NCI-H2107 (cell line): ENCODE measurements at regions not wholly inside any gene's neighbourhood (a gene's known extent, or its start where the extent isn't known, plus 50 kb on each side); places are given as distances from the start of the nearest gene placed in this dataset.
A peak's percentile ranks its signal among the peaks of the same experiment; 100 is the strongest.
"Not testable (repeated sequence)": the region's sequence is repeated elsewhere in the genome, so short reads cannot be mapped to it uniquely, and the experiment has no call there.

Experiments used
- DNase-seq: peaks from one replicate; lab custom pipeline; 2025; lab: John Stamatoyannopoulos, UW

DNA sequence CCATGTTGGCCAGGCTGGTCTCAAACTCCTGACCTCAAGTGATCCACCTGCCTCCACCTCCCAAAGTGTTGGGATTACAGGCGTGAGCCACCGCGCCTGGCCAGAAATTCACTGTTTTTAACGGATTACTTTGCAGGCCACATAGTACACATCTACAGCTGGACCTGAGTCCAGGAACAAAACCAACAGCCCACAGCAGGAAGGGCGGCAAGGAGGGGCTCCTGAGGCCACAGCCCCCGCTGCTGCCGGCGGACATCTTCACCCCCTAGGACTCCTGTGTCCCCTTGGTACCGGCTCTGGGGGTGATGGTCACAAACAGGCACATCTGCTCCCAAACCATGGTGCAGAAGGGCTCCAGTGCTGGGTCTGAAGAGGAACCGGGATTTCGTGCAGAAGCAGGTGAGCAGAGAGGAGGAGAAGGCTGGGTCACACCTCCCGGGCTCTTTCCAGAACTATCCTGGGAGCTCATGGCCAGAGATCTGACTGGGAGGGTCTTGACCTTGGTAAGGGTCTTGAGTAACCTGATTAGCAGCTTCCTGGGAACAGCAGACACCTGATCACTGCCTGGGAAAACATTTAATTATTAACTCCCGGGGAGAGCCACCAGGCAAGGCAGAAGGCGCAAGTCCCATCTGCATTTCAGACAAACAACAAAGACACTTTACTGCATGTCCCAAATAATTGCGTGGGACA, 99.9 kb downstream of the SHANK2 start:
- DNase-seq: not testable (repeated sequence)

DNA sequence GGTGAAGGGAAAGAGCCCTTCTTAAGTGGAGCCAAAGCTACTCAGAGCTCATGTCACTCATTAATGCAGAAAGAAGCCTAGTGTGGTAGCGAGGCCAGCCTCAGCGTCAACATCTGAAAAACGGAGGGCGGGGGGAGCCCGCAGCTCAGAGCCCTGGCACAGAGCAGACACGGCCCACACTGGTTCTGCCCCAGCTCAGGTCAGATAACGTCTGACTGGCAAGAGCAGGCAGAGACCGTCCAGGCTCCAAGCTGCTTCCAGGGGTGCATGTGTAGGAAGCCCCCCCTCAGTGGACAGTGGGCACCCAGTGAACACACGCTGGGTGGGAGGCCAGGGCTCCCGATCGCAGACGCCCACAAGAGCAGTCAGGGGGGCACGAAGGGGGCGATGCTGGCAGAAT, 100.8 kb downstream of the SHANK2 start:
- DNase-seq: no peak

DNA sequence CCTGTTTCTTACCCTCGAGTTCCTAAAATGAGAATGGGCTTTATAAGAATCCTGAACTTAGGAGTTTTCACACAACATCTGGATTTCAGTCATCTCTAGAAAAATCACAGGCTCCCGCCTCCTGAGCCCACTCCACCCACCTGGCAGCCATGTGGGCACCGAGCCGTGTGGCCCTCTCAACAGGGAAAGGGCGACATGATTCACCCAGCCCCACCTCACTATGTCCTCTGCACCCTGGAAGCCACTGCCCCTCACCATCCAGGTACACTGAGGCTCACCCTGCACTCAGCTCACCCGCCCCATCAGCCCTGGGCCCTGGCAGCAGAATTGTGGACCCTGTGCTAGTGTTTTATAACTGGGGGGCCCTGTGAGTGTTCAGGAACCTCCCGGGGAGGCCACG, 101.5 kb downstream of the SHANK2 start:
- DNase-seq: no peak

DNA sequence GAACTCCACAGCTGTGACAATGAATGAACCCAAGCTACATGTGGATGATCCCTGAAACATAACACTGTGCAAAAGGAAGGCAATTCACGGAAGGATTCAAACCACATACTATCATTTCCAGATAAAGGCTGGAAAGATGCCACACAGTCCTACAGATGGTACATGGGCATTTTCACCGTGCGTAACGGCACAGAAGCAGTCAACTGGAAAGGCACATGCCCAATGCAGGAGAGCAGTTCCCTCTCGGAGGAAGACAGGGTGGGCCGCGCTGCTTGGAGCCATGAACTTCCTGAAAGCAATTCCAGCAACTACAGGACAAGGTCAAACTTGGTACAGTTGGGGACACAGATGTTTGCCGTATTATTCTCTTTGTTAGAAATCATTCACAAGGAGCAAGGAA, 103.7 kb downstream of the SHANK2 start:
- DNase-seq: no peak

DNA sequence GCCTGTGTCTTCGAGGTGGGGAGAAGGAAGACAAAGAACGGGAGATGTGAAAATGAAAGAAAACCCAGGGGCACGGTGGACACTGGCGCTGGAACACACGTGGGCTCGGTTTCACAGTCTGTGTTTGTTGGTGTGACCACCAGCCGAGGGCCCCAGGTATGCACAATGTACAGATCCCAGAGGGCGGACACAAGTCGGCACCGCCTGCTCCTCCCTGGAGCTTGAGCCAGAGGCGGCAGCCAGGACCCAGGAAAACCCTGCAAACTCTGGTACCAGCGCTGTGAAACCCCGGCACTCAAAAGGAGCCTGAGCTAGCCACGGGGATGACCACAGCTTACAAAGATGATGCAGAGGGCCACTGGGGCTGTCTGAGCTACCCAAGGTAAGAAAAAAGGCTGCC, 105.0 kb downstream of the SHANK2 start:
- no peak for DNase-seq

DNA sequence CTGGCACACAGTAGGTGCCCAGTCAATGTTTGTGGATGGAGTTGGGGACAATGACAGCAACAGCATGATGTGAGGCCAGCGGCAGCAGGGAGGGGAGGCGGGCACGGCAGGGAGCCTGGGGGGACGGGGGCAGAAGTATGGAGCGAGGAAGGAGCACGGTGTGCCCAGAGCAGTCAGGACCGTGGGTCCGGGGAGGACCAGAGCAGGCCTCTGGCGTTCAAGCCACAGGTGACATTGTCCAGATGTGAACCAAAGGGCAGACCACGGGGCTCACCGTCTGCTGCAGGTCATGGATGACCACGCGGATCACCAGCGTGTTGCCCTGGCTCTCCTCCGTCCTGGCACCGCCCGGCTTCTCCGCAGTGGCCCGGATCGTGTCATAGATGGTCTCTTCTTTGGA, 105.5 kb downstream of the SHANK2 start:
- no peak for DNase-seq

DNA sequence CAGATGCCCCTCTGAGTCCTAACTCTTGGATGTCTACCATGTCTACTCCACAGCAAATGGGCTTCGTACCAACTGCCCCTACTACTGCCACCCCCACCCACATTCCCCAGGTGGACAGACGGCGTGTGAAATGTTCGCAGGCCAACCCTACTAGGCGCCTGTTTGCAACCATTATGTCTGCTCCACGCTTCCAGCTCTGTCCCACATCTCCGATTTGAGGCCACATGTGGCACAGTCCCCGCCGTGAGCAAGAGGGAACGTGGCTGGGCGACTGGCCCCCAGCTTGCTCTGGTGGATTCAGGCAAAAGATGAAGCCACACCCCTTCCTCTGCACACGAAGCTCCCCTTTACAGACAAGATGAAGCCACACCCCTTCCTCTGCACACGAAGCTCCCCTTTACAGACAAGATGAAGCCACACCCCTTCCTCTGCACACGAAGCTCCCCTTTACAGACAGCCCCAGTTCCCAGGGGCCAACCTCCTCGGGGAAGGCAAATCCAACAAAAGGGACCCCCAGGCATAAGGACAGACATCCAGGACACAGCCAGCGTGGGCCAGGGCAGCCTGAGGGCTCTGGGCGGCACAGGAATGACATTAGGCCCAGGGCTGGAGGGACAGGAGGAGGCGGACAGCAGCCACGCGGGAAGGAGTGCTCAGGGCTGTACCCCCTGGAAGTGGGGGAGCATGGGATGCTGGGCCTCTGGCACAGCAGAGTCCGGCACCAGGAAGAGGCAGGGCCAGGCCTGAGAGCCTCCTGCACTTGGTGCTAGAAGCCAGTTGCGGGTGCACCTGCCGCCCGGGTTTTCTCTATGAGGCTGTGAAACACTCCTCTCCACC, 106.2 kb downstream of the SHANK2 start:
- no peak for DNase-seq

DNA sequence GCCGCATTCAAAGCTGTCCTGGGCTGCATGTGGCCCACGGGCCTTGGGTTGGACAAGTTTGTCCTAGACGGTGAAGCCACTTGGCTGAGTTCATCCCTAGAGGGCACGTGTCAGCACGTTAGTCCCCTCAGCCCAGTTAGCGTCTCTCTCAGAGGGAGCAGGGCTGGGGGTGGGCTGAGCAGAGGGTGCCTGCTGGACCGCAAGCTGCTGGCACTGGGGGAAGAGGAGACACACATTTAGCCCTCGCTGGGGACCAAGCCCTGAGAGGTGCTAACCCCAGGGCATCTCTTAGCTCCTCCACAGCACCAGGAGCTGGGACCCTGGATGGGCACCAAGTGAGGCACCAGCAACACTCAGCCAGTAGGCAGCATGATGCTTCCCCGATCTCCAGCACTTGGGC, 107.0 kb downstream of the SHANK2 start:
- no peak for DNase-seq

DNA sequence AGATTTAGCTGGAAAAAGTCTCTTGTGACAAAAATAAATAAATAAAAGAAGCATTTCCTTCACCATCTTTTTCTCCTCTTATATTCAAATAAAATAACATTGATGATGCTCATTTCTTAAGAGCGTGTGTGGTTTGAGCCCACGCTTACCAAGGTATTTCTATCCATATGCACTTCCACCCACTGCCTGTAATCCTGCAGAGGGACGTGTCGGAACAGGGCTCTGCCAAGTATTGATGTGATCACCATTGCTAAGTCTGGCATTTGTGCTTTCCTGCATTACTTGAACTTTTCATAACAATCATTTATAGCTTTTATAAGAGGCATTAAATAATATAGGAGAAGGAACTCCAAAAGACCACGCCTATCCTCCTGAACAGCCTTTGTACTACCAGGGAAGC, 107.6 kb downstream of the SHANK2 start:
- no peak for DNase-seq

DNA sequence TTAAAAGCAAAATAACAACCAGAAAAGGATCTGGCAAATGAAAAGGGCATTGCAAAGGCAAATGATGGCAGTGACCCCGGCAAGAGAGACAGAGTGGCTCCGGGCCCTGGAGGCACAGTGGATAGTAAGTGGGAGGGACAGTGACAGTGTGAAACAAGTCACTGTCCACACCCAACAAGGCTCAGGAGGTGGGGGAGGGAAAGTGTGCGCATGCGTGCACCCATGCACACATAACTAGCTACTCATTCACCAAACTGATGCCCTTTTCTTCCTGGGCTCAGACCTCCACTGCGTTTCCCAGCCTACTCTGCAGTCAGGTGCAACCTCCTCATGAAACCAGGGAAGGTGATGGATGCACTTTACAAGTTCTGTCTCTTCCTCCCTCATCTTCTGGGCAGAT, 108.4 kb downstream of the SHANK2 start:
- DNase-seq: no peak

DNA sequence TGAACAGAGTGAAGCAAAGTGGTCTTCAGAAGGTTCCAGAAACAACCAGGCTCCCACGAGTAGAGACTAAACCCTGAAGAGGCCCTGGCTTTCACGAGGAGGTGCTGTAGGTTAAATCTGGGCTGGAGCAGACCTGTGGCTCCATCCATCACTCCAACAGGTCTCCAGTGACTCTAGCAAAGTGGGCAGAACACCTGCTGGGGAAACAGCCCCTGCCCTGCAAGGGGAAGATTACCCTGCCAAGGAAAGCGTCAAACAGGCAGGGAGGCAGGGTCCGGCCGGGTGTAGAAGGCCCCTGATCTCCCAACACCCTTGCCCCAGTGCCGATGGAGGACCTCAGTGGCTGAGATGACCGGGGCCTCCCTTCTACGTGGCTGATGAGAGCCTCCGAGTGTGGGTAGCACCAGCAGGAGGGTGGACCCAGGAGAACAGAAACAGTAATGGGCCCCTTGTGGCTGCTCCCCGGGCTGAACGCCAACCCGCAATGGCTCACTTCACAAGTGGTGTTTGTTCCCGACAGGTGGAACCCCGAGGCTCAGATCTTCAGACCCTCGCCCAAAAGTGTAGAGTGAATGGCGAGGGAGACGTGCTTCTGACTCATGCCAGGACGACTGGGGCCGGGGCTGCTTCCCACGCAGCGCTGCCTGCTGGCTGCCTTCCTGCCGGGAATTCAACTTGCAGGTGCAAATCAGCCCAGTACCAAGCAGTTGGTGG, 112.0 kb downstream of the SHANK2 start:
- peak; percentile 85 for DNase-seq

DNA sequence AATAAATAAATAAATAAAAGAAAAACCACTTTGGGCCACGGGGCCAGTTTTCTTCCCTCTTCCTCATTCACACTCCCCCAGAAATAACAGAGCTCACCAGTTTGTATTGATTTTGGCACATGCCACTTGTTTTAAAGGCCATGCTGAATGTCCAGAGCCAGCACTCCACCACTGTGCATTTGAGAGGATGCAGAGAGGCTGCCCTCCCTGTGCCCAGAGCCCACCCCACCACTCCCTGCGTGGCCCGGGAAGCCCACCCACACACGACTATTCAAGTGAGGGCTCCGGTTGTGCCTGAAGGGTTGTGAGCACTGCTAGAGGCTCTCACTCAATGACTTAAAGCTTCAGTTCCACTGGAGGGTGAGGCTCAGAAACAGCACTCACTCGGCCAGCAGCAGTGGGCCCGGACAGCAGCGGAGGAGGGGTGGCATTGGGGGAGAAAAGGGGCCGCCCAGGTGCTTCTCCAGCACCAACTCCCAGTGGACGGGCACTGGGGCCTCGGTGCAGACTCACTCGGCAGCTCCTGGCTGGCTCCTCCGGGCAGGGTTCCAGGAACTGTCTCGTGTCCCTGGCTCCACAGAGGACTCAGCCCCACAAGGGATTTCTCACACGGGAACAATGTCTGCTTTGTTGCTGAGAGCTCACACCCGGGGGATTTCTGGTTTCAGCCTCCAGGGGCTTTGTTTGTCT, 112.7 kb downstream of the SHANK2 start:
- peak; percentile 35 for DNase-seq

DNA sequence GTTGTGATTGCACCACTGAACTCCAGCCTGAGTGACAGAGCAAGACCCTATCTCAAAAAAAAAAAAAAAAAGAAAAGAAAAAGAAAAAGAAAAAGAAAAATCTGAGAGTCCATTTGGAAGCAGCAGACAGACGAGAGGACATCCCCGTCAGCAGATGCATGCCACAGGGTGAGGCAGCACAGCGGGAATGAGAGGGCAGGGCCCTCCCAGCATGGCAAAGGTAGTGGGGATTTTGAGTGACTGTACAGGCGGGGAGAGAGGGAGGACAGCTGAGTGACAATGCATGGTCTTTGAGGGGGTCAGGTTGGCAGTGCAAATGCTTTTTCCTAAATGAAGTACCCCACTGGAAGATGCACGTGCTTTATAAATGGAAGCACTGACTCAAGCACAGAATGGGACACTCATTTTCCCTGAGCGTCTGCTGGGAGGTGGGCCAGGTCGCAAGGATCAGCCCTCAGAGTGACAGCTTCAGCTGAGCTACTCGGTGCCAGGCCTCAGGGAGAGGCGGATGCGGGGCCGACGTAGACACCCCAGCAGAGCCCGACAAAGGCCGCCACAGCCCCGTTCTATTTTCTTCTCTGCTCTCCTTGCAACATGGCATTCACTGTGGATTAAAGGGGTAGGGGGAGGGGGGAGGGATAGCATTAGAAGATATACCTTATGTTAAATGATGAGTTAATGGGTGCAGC, 113.5 kb downstream of the SHANK2 start:
- DNase-seq: no peak

DNA sequence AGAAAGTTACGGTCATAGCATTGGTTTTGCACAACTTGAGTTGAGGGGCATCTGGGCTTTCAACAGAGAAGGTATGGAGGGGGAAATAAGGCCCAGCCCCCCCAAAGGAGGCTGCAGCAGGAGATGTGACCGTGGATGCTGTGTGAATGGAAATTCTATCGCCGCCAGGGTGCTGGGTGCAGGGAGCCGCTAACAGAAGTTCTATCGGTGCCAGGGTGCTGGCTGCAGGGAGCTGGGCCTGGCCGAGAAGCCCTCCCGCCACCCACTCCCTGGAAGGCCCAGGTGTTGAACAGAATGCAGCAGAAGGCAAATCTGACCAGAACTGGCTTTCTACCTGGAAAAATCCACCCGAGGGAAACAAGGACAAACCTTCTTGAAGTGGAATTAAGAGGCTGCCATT, 115.0 kb downstream of the SHANK2 start:
- DNase-seq: no peak

DNA sequence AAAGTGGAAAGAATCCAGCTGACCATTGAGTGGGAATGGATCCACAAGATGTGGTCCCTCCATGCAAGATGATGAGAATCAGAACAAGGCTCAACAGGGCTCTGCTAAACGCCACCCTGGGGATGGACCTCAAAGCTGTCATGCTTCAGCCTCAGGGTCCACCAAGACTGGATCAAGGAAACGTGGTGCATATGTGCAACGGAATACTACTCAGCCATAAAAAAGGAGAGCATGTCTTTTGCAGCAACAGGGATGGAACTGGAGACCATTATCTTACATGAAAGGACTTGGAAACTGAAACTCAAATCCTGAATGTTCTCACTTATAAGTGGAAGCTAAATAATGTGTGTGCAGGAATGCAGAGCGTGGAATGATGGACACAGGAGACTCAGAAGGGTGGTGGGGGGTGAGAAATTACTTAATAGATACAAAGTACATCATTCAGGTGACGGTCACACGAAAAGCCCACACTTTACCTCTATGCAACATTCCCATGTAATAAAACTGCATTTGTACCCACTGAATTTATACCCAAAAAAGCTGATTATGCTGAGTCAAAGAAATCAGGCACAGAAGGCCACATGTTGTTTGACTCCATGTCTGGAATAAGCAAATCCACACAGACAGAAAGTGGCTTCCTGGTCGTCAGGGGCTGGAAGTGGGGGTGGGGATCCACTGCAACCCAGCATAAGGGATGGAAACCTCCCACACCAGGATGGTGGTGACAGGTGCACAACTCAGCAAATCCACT, 116.1 kb downstream of the SHANK2 start:
- no peak for DNase-seq

DNA sequence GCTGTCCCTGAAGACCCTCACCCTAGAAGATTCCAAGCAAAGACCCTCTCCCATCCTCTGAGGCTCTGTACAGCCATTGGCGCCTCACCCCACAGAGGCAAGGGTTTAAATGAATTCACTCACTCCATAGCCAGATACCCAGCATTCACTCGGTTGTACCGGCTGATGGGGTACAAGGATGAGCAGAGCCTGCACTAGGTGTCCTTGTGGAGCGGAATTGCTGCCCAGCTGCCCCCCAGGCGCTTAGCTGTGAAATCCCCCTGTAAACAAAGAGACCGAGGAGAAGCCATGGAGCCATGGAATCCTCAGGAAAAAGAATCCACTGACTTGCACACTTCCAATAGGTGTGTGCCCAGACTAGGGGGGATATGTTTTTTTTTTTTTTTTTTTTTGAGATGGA, 117.3 kb downstream of the SHANK2 start:
- DNase-seq: no peak

DNA sequence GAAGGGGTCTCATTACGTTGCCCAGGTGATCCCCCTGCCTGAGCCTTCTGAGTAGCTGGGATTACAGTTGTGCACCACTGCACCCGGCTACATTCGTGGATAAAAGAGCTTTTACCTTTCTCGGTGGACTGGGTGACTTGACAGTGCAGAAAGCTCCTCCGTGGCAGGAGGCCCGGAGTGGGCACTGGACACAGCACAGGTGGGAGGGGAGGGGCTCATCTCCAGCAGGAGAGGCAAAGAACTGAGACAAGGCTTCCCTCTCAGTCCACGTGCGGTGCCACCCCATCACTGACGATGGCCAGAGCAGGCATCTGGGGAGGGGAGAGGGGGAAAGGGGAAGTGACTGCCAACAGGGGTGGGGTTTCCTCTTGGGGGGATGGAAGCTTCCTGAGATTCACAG, 118.4 kb downstream of the SHANK2 start:
- no peak for DNase-seq

DNA sequence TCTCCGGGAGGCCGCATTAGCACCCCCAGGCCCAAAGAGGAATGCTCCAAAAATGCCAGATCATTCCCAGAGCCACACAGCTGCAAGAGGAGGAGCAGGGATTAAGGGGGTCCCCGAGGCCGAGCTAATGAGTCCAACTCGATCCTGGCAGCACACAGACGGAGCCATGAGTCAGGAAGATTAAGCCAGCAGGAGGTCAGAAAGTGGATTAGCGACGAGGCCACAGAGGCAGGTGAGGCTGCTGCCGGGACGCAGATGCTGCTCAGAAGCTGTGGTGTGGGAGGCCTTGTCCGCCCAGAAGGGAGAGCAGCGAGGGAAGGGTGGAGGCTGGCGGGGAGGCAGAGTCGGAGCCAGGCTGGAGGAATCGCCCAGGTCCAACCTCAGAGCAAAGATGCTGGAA, 120.5 kb downstream of the SHANK2 start:
- no peak for DNase-seq

DNA sequence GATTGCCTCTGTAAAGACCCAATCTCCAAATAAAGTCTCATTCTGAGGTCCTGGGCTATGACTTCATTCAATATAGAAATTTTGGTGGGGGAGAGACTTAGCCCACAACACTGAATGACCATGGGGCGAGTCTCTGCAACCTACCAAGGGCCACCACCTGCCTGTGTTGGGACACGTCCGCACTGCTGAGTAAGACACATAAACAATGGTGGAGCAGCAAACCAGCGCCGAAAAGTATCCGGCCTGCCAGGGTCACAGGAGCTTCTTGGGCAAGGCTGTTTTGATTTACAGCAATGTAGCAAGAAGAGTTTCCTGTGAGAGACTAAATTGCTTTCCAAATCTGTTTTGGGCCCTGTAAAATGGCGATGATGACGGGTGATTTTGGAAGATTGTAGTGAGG, 122.3 kb downstream of the SHANK2 start:
- no peak for DNase-seq

DNA sequence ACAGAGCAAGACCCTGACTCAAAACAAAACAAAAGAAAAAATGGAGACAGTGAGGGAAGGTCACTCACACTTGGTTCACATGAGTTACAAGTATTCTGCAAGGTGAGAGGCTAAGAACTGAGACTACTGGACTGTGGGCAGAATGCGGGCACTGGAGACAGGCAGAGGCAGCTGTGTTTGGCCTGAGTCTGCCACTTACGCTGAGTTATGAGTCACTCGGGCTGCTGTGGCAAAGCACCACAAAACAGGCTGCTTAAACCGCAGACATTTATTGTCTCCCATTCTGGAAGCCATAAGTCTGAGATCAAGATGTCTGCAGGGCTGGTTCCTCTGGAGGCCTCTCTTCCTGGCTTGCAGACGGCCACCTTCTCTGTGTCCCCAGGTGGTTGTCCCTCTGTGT, 122.8 kb downstream of the SHANK2 start:
- no peak for DNase-seq

DNA sequence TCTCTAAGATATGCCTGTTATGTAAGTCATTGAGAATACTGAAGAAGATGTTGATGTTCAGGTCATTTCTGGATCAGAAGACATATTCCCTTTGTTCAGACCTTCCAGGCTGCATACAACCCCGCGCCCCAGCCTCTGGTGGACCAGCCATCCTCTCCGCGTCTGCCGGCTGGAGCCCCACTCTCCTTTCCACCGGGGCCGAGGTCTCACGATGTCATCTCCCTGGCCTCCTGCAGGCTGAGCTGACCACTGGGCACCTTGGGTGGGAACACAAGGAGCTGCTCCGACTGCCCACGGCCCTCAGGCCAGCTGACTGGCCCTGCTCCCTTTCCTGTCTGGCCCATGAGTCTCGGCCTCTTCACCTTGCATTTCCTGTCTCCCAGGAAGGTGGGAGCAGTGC, 124.6 kb downstream of the SHANK2 start:
- no peak for DNase-seq
